ENCODE measurements at regions not wholly inside any gene's neighbourhood (a gene's known extent, or its start where the extent isn't known, plus 50 kb on each side); places are given as distances from the start of the nearest gene placed in this dataset.

GRCh38 chr6:55016261-55016660 lies 158.1 kb upstream of the HCRTR2 start:
- TF ChIP-seq POLR2A (IDR thresholded peaks at IDR 0.05) = no peak
- no peak for TF ChIP-seq CTCF (IDR thresholded peaks at IDR 0.05)
